Mucosa of descending colon (tissue), 3 donors: ENCODE measurements at regions not wholly inside any gene's neighbourhood (a gene's known extent, or its start where the extent isn't known, plus 50 kb on each side); places are given as distances from the start of the nearest gene placed in this dataset.

Experiments used
- ATAC-seq: fragments of 200-7000 bp; cut with Tn5 transposase; one replicate; pipeline ENCODE4 v1.9.1; 2020; ENCODE audit warnings: mild to moderate bottlenecking, moderate library complexity
- DNase-seq, 3 donors: peaks; one replicate each; pipeline ENCODE4 v3.0.0-alpha.2; 2020
- H3K36me3 ChIP-seq: fragments of 200-600 bp; one replicate; pipeline ENCODE4 v1.8.0; 2021; ENCODE audit warnings: low read depth, mild to moderate bottlenecking
- H3K4me1 ChIP-seq: fragments of 200-600 bp; one replicate; pipeline ENCODE4 v1.8.0; 2021; ENCODE audit warnings: low read depth, mild to moderate bottlenecking
- H3K4me3 ChIP-seq: fragments of 200-600 bp; one replicate; pipeline ENCODE4 v1.8.0; 2021; ENCODE audit warnings: mild to moderate bottlenecking
- H3K9me3 ChIP-seq: fragments of 200-600 bp; one replicate; pipeline ENCODE4 v1.8.0; 2021; ENCODE audit warnings: mild to moderate bottlenecking
- CTCF ChIP-seq: fragments of 200-600 bp; IDR thresholded peaks from one replicate; pipeline ENCODE4 v1.8.0; 2022; ENCODE audit warnings: antibody characterized with exemption, mild to moderate bottlenecking
- intact Hi-C, 2 donors: fragments of 100-400 bp; cut with DNase I in 1 of 2; cut with micrococcal nuclease in 1 of 2; formaldehyde crosslinking; loops; one replicate each; pipeline versions ENCODE4 v1.11.0 to v1.11.1; 2022; cut with DNase I, micrococcal nuclease
- donor health status: DM: no; HTN: no; CAD: no; lungs with moderate emphysema.
- donor health status: DM: no; HTN: no; CAD: no.
- donor health status: DM: no; HTN: yes; CAD: no.

- Histone ChIP-seq H3K4me3 (no peak overlapping the region), H3K36me3 (no peaks in the 10 kb centered on the region), H3K9me3 (peaks cover 28% of the 10 kb centered on the region), H3K4me1 (no peaks in the 10 kb centered on the region)
- TF ChIP-seq CTCF, result no peak
- DNase-seq (no peak), ATAC-seq (no peak)
- intact Hi-C loops, result no loop called here
Observed at GRCh38 chr5:21263361-21263760, 1275.4 kb upstream of the CDH18 start.

GRCh38 chr5:21254161-21254560, 1266.2 kb upstream of the CDH18 start:
- no peak for TF ChIP-seq CTCF
- intact Hi-C loops, result no loop called here
- no peak for DNase-seq
- no peaks in the 10 kb centered on the region for H3K36me3 ChIP-seq
- no peak for ATAC-seq
- no peaks in the 10 kb centered on the region for H3K4me1 ChIP-seq
- no peak overlapping the region for H3K4me3 ChIP-seq
- peaks cover 45% of the 10 kb centered on the region for H3K9me3 ChIP-seq

- Histone ChIP-seq H3K4me3 (no peak overlapping the region), H3K36me3 (no peaks in the 10 kb centered on the region), H3K4me1 (no peaks in the 10 kb centered on the region), H3K9me3 (peaks cover 42% of the 10 kb centered on the region)
- TF ChIP-seq CTCF, result no peak
- ATAC-seq (no peak), DNase-seq (no peak)
- intact Hi-C loops, result no loop called here
Observed at GRCh38 chr5:21244982-21245381, 1257.0 kb upstream of the CDH18 start.

GRCh38 chr5:21238786-21239185, 1250.8 kb upstream of the CDH18 start:
- intact Hi-C loops, result no loop called here
- DNase-seq (no peak), ATAC-seq (no peak)

GRCh38 chr5:21237461-21237860, 1249.5 kb upstream of the CDH18 start:
- DNase-seq (no peak), ATAC-seq (no peak)
- Histone ChIP-seq H3K4me1 (no peaks in the 10 kb centered on the region), H3K9me3 (peaks cover 7% of the 10 kb centered on the region), H3K36me3 (no peaks in the 10 kb centered on the region), H3K4me3 (no peak overlapping the region)
- intact Hi-C loops, result no loop called here
- no peak for TF ChIP-seq CTCF

More at GRCh38 chr5:21238786-21239185, 1250.8 kb upstream of the CDH18 start:
- Histone ChIP-seq H3K9me3 (peaks cover 15% of the 10 kb centered on the region), H3K4me1 (no peaks in the 10 kb centered on the region), H3K4me3 (no peak overlapping the region), H3K36me3 (no peaks in the 10 kb centered on the region)
- no peak for TF ChIP-seq CTCF

GRCh38 chr5:21236971-21237427, 1249.0 kb upstream of the CDH18 start:
- no peak for ATAC-seq
- no peak for DNase-seq
- H3K36me3 ChIP-seq, result no peaks in the 10 kb centered on the region

More at GRCh38 chr5:21236971-21237427, 1249.0 kb upstream of the CDH18 start:
- no peak overlapping the region for H3K4me3 ChIP-seq
- peaks cover 9% of the 10 kb centered on the region for H3K9me3 ChIP-seq
- H3K4me1 ChIP-seq, result no peaks in the 10 kb centered on the region
- intact Hi-C loops, result no loop called here
- TF ChIP-seq CTCF, result no peak
